Activated naive CD4-positive, alpha-beta T cell treated with anti-CD3 and anti-CD28 coated beads, Interleukin-2, amount 10 ng/mL, durations not matched to agents 7 days and 5 days (primary cell): ENCODE measurements at regions not wholly inside any gene's neighbourhood (a gene's known extent, or its start where the extent isn't known, plus 50 kb on each side); places are given as distances from the start of the nearest gene placed in this dataset.

Source experiments
- CTCF ChIA-PET: fragments of 350-600 bp; sonication (Branson Sonifier 250); formaldehyde crosslinking; loops from one replicate; lab custom pipeline; 2021; ENCODE audit warnings: antibody characterized with exemption; lab: Charles Lee
- DNase-seq: peaks from one replicate; pipeline ENCODE4 v3.0.0-alpha.2; 2020
- H3K27ac Mint-ChIP-seq: one replicate; pipeline ENCODE4 v1.8.0; 2021; ENCODE audit warnings: mild to moderate bottlenecking, moderate library complexity, mixed read lengths
- H3K27me3 Mint-ChIP-seq: one replicate; pipeline ENCODE4 v1.8.0; 2021; ENCODE audit warnings: mild to moderate bottlenecking, mixed read lengths
- H3K36me3 Mint-ChIP-seq: one replicate; pipeline ENCODE4 v1.8.0; 2021; ENCODE audit warnings: mixed read lengths
- H3K4me1 Mint-ChIP-seq: one replicate; pipeline ENCODE4 v1.8.0; 2021; ENCODE audit warnings: mixed read lengths
- H3K4me3 Mint-ChIP-seq: one replicate; pipeline ENCODE4 v1.8.0; 2021; ENCODE audit warnings: mild to moderate bottlenecking, moderate library complexity, mixed read lengths
- H3K9me3 Mint-ChIP-seq: one replicate; pipeline ENCODE4 v1.8.0; 2021; ENCODE audit warnings: mixed read lengths

DNA sequence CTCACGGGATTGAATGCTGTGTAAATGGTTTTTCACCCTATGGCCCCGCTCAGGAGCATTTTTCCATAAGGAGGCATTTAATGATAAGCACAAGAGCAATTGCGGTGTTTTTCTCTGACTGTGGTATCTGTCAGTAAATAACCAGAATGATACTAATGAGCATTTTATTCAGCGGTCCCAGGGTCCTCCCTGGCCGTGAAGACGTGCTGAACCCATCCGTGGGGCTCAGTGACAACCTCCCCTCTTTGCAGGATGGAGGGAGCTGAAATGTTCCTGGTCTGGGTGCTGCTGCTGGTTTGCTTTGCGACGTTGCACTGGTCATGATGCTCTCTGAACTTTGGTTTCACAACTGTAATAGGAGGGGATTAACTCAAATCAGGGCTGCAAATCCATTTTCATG lies 625.6 kb downstream of the AACS start:
- Mint-ChIP-seq H3K4me1 (no peaks in the 10 kb centered on the region), H3K27ac (no peak overlapping the region), H3K36me3 (no peaks in the 10 kb centered on the region), H3K27me3 (no peaks in the 10 kb centered on the region), H3K4me3 (no peak overlapping the region), H3K9me3 (peaks cover 10% of the 10 kb centered on the region)
- CTCF ChIA-PET: no interaction called here
- DNase-seq: no peak

- CTCF ChIA-PET: no interaction called here
- Mint-ChIP-seq H3K4me1 (no peaks in the 10 kb centered on the region), H3K36me3 (no peaks in the 10 kb centered on the region), H3K4me3 (no peak overlapping the region), H3K27me3 (no peaks in the 10 kb centered on the region), H3K9me3 (peaks cover 8% of the 10 kb centered on the region), H3K27ac (no peak overlapping the region)
- no peak for DNase-seq
Measured at GRCh38 chr12:125696054-125696453, 630.8 kb downstream of the AACS start.

DNA sequence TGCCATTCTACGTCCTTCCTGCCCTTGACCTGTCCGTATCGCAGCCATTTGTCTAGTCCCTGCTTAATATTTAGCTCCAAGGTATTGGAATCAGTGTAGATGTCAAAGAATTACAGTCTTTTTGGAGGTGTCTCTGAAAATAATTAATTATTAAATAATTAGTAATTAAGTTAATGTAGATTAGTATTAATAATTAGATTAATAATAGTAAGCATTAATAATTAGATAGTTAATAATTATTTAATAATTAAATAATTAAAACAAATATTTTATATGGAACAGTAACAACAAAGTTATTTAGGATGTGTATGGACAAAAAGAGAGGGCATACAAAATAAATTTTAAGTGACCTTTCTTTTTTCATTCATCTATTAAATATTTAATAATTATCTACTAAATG lies 639.6 kb downstream of the AACS start:
- Mint-ChIP-seq H3K36me3 (no peaks in the 10 kb centered on the region), H3K27me3 (no peaks in the 10 kb centered on the region), H3K9me3 (peaks cover 3% of the 10 kb centered on the region), H3K27ac (no peak overlapping the region), H3K4me1 (no peaks in the 10 kb centered on the region), H3K4me3 (no peak overlapping the region)
- CTCF ChIA-PET: no interaction called here
- no peak for DNase-seq

- Mint-ChIP-seq H3K36me3 (no peaks in the 10 kb centered on the region), H3K9me3 (peaks cover 18% of the 10 kb centered on the region), H3K4me3 (no peak overlapping the region), H3K4me1 (no peaks in the 10 kb centered on the region), H3K27me3 (no peaks in the 10 kb centered on the region), H3K27ac (no peak overlapping the region)
- DNase-seq: no peak
- CTCF ChIA-PET: no interaction called here
Measured at GRCh38 chr12:125720961-125721360, 655.7 kb downstream of the AACS start.

DNA sequence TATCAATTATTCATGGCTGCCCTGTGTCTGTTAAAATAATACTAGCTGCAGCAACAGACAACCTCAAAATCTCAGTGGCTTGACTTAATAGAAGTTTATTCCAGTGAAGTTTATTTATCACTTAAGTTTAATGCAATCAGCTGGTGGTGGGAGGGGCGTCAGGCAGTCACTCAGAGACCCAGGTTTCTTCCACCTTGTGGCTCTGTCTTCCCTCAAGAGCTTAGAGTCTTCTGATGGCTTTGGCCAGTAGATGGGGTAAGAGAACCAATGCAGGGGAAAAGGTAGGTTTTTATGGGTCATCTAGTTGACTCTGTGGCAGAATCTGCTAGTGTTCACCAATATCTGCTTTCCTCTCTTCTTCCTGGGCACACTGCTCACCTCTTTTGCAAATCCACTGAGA lies 668.9 kb downstream of the AACS start:
- Mint-ChIP-seq H3K27me3 (no peaks in the 10 kb centered on the region), H3K4me3 (no peak overlapping the region), H3K36me3 (no peaks in the 10 kb centered on the region), H3K4me1 (no peaks in the 10 kb centered on the region), H3K9me3 (peaks cover 27% of the 10 kb centered on the region), H3K27ac (no peak overlapping the region)
- CTCF ChIA-PET: no interaction called here
- no peak for DNase-seq

DNA sequence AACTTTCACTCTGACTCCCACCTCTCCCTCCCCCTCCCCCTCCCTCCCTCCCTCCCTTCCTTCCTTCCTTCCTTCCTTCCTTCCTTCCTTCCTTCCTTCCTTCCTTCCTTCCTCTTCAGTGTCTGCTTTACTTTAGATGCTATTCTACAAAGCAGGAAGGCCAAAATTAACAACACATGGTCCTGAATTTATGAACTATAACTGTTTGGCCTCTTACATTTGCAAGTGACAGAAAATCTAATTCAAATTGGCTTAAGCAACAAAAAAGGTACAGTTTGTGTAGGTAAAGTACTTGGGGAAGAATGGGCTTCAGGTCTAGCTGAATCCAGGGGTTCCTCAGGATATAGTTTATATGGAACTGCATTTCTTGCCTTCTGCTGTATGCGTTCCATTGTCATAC lies 673.0 kb downstream of the AACS start:
- peaks cover 25% of the 10 kb centered on the region for H3K9me3 Mint-ChIP-seq
- no peaks in the 10 kb centered on the region for H3K36me3 Mint-ChIP-seq
- H3K4me3 Mint-ChIP-seq: no peak overlapping the region
- no peak for DNase-seq
- H3K4me1 Mint-ChIP-seq: no peaks in the 10 kb centered on the region
- CTCF ChIA-PET: no interaction called here
- no peaks in the 10 kb centered on the region for H3K27me3 Mint-ChIP-seq
- no peak overlapping the region for H3K27ac Mint-ChIP-seq

- H3K9me3 Mint-ChIP-seq: peaks cover 10% of the 10 kb centered on the region
- no peak overlapping the region for H3K4me3 Mint-ChIP-seq
- no peak overlapping the region for H3K27ac Mint-ChIP-seq
- no peaks in the 10 kb centered on the region for H3K36me3 Mint-ChIP-seq
- H3K4me1 Mint-ChIP-seq: no peaks in the 10 kb centered on the region
- DNase-seq: no peak
- CTCF ChIA-PET: no interaction called here
- no peaks in the 10 kb centered on the region for H3K27me3 Mint-ChIP-seq
Measured at GRCh38 chr12:125742413-125742812, 677.2 kb downstream of the AACS start.

- Mint-ChIP-seq H3K4me1 (no peaks in the 10 kb centered on the region), H3K4me3 (no peak overlapping the region), H3K27me3 (no peaks in the 10 kb centered on the region), H3K27ac (no peak overlapping the region), H3K36me3 (no peaks in the 10 kb centered on the region), H3K9me3 (peaks cover 8% of the 10 kb centered on the region)
- CTCF ChIA-PET: no interaction called here
- DNase-seq: no peak
Measured at GRCh38 chr12:125744201-125744600, 679.0 kb downstream of the AACS start.

DNA sequence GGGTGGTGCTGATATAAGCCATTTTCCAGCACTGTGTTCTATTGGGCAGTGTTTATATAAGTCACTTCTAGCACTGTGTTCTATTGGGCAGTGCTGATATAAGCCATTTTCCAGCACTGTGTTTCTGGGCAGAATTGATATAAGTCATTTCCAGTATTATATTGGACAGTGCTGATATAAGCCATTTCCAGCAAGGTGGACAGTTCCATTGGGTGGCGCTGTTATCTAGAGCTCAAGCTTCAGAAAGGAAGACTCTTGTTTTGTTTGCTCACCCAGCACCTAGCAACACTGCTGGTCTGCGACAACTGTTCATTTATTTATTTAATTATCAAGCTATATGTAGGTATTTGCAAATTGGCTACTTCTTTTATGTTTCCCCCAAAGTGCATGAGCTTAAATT lies 690.3 kb downstream of the AACS start:
- DNase-seq: no peak
- Mint-ChIP-seq H3K4me3 (no peak overlapping the region), H3K4me1 (no peaks in the 10 kb centered on the region), H3K9me3 (peaks cover 13% of the 10 kb centered on the region), H3K27ac (no peak overlapping the region), H3K36me3 (no peaks in the 10 kb centered on the region), H3K27me3 (no peaks in the 10 kb centered on the region)
- CTCF ChIA-PET: no interaction called here

DNA sequence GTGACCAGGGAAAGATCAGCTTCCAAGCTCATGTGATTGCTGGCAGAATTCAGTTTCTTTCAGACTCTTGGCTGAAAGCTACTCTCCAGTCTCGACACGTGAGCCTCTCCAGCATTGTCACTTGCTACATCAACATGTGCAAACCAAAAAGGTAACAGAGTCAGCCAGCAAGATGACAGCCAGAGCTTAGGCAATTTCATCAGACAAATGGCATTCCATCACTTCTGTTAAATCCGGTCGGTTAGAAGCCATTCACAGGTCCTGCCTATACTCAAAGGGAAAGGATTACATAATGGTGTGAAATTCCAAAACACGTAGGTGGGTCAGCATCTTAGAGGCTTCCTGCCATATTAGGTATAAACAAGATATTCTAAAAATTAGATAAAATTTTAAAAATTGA lies 700.9 kb downstream of the AACS start:
- H3K27me3 Mint-ChIP-seq: no peaks in the 10 kb centered on the region
- DNase-seq: no peak
- CTCF ChIA-PET: no interaction called here
- H3K4me1 Mint-ChIP-seq: no peaks in the 10 kb centered on the region
- H3K9me3 Mint-ChIP-seq: no peaks in the 10 kb centered on the region
- no peak overlapping the region for H3K27ac Mint-ChIP-seq
- no peaks in the 10 kb centered on the region for H3K36me3 Mint-ChIP-seq
- H3K4me3 Mint-ChIP-seq: no peak overlapping the region

GRCh38 chr12:125772403-125772802 lies 707.2 kb downstream of the AACS start:
- CTCF ChIA-PET: interaction anchor here (0.8 to 1.2 kb wide), 2 partner anchors 89 to 588 kb away, joined by 3 read pairs; no protein-coding TSS in a partner anchor
- no peak for DNase-seq
- Mint-ChIP-seq H3K27ac (no peak overlapping the region), H3K9me3 (no peaks in the 10 kb centered on the region), H3K36me3 (no peaks in the 10 kb centered on the region), H3K27me3 (no peaks in the 10 kb centered on the region), H3K4me1 (no peaks in the 10 kb centered on the region), H3K4me3 (no peak overlapping the region)

DNA sequence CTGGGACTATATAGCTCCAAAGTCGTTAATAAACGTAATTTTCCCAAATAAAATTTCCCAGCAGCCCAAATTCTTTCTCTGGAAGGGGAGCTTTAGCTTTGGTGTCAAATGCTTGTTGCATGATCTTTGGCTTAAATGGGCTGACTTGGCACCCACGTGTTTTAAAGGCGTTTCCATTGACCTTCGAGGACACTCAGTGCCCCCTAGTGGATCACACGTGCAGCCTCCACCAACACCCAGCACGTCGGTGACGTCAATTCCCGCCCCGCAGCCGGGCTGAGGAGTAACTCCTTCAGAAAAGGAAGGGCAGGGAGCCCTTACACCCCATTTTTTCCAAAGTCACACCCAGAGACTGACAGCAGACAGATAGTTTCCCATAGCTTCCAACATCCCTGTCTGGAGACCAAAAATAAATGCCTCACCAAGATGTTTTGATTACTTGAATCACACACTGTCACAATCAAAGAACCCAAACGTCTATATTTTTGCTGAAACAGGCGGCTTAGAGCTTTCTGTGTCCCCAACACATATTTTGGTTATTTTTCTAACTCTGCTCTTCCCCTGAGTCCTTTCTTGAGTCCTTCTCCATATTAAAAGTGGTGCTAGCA lies 707.9 kb downstream of the AACS start:
- no peaks in the 10 kb centered on the region for H3K27me3 Mint-ChIP-seq
- no peaks in the 10 kb centered on the region for H3K36me3 Mint-ChIP-seq
- DNase-seq: no peak
- no peak overlapping the region for H3K27ac Mint-ChIP-seq
- H3K4me1 Mint-ChIP-seq: no peaks in the 10 kb centered on the region
- H3K4me3 Mint-ChIP-seq: no peak overlapping the region
- CTCF ChIA-PET: interaction anchor here (0.7 to 1.2 kb wide), 3 partner anchors 14 to 589 kb away, joined by 3 read pairs; no protein-coding TSS in a partner anchor
- no peaks in the 10 kb centered on the region for H3K9me3 Mint-ChIP-seq

GRCh38 chr12:125775507-125775906 lies 710.3 kb downstream of the AACS start:
- H3K9me3 Mint-ChIP-seq: no peaks in the 10 kb centered on the region
- H3K4me3 Mint-ChIP-seq: no peak overlapping the region
- DNase-seq: no peak
- H3K27me3 Mint-ChIP-seq: no peaks in the 10 kb centered on the region
- H3K36me3 Mint-ChIP-seq: no peaks in the 10 kb centered on the region
- H3K27ac Mint-ChIP-seq: no peak overlapping the region
- CTCF ChIA-PET: no interaction called here
- H3K4me1 Mint-ChIP-seq: no peaks in the 10 kb centered on the region

DNA sequence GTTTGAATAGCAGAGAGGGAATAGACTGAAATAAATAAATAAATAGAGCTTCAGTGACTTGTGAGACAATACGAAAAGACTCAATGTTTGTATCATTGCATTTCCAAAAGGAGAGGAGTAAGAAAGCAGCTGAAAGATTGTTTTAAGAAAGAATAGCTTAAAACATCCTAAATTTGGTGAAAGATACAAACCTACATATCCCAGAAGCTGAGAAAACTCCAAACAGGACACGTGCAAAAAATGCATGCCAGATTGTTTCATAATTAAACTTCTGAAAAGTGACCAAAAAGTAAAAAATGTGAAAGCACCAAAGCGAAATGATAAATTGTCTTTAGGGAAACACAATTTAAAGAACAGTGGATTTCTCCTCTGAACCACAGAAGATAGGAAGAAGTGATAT lies 711.0 kb downstream of the AACS start:
- Mint-ChIP-seq H3K4me1 (no peaks in the 10 kb centered on the region), H3K27me3 (no peaks in the 10 kb centered on the region), H3K36me3 (no peaks in the 10 kb centered on the region), H3K4me3 (no peak overlapping the region), H3K9me3 (no peaks in the 10 kb centered on the region), H3K27ac (no peak overlapping the region)
- no peak for DNase-seq
- CTCF ChIA-PET: no interaction called here

GRCh38 chr12:125786143-125786542 lies 720.9 kb downstream of the AACS start:
- H3K27me3 Mint-ChIP-seq: no peaks in the 10 kb centered on the region
- no peaks in the 10 kb centered on the region for H3K4me1 Mint-ChIP-seq
- H3K4me3 Mint-ChIP-seq: no peak overlapping the region
- CTCF ChIA-PET: no interaction called here
- H3K9me3 Mint-ChIP-seq: peaks cover 18% of the 10 kb centered on the region
- H3K27ac Mint-ChIP-seq: no peak overlapping the region
- no peak for DNase-seq
- H3K36me3 Mint-ChIP-seq: no peaks in the 10 kb centered on the region

- H3K36me3 Mint-ChIP-seq: no peaks in the 10 kb centered on the region
- CTCF ChIA-PET: no interaction called here
- H3K4me1 Mint-ChIP-seq: no peaks in the 10 kb centered on the region
- no peak for DNase-seq
- no peak overlapping the region for H3K4me3 Mint-ChIP-seq
- no peak overlapping the region for H3K27ac Mint-ChIP-seq
- H3K9me3 Mint-ChIP-seq: peaks cover 14% of the 10 kb centered on the region
- no peaks in the 10 kb centered on the region for H3K27me3 Mint-ChIP-seq
Measured at GRCh38 chr12:125794401-125794800, 729.2 kb downstream of the AACS start.
